NCI-H748 treated with DMSO at 0.1 percent for 48 hours (cell line): ENCODE measurements at regions not wholly inside any gene's neighbourhood (a gene's known extent, or its start where the extent isn't known, plus 50 kb on each side); places are given as distances from the start of the nearest gene placed in this dataset.

Experiments used
- DNase-seq: peaks from one replicate; lab custom pipeline; 2025; lab: John Stamatoyannopoulos, UW

GRCh38 chr18:41353777-41354528 lies 601.1 kb upstream of the PIK3C3 start:
- DNase-seq: no peak

GRCh38 chr18:41351430-41351829 lies 603.6 kb upstream of the PIK3C3 start:
- DNase-seq: no peak

- no peak for DNase-seq
These were observed 608.0 kb upstream of the PIK3C3 start for GRCh38 chr18:41347057-41347456.

DNA sequence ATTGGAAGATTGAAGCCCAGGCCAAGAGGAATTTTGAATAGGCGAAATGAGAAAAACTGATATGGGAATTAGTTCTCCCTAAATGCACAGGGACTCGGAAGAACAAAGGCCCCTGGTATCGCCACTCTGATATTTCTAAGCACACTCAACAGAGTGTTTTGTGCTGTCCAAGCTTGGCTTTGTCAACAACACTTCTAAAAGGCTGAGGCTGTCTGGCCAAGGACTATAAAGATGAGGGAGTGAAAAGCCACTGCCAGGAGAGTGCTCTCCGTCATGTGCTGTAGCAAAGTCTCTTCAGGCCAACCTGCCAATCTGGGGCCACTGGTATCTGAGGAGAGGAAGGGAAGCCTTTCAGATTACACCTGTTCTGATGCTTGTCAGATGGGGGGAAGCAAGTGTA lies 611.2 kb upstream of the PIK3C3 start:
- DNase-seq: no peak

GRCh38 chr18:41338341-41338740 lies 616.7 kb upstream of the PIK3C3 start:
- DNase-seq: no peak

GRCh38 chr18:41331661-41332060 lies 623.4 kb upstream of the PIK3C3 start:
- DNase-seq: no peak

- DNase-seq: no peak
These were observed 628.7 kb upstream of the PIK3C3 start for GRCh38 chr18:41326311-41326710.

GRCh38 chr18:41324934-41325333 lies 630.1 kb upstream of the PIK3C3 start:
- DNase-seq: no peak

DNA sequence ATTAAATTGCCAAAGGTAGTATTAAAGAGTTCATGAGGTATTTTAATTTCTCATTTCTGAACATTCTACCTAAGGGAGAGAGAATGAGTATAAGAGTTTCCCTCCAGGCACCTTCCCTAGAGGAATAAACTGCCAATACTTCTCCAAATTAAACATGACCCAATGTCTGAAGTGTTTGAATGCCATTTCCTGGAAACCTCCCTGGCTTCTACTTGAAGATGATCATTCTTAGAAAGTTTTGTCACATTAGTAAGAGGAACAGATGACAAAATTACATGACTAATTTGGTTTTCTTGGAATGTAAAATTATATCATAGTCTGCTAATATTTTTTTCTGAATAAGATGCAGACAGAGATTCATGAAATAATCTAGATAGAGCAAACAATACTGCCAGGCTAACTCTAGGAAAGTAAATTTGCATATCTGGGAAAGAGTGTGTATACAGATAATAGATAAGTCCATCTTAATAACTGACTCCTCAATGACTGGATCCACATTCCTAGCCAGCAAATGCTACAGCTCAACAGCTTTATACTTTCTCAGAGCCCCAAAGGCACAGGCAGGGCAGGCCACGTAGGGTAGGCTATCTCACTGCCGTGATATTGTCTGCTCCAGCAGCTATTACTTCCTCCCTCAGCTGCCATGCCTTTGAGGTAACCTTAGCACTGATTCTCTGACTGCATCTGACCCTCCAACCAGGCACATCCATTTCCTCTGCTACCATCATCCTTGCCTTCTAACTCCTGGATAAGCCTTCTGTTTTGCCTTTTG lies 630.8 kb upstream of the PIK3C3 start:
- DNase-seq: no peak

DNA sequence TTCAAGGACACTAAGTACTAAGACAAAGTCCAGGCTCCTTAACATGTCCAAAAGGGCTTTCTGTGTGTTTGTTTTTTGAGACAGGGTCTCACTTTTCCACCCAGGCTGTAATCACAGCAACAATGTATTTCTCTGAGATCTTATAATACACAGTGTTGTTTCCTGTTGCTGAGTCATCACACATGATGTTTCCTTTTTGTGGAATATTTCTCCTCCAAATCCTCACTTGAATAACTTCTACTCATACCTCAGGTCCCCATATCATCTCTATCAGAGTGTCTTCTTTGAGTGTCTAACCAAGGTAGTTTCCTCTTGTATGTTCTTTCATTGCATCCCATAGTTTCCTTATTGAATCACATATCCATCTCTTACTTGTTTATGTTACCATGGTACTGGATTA lies 632.0 kb upstream of the PIK3C3 start:
- DNase-seq: no peak

- peak; percentile 72 for DNase-seq
These were observed 634.9 kb upstream of the PIK3C3 start for GRCh38 chr18:41320100-41320499.

GRCh38 chr18:41315134-41315533 lies 639.9 kb upstream of the PIK3C3 start:
- no peak for DNase-seq

GRCh38 chr18:41311571-41312547 lies 643.2 kb upstream of the PIK3C3 start:
- DNase-seq: no peak

DNA sequence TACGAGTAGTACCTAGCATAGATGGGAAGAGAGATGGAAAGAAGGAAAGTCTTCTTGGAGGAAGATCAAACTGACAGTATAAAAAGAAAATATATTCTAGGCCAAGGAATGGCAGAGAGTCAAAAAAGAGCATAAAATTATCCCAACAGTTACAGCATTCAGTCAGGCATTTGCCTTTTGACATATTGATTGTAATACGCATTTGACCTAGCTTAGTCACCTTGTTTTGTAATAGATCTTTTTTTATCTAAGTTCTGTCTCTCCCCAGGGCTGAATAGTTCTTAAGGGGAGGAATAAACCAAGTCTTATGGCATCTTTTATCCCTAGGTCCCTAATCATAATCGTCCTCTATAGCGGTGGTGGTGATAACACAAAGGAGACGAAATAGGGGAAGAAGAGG lies 657.3 kb upstream of the PIK3C3 start:
- DNase-seq: no peak

DNA sequence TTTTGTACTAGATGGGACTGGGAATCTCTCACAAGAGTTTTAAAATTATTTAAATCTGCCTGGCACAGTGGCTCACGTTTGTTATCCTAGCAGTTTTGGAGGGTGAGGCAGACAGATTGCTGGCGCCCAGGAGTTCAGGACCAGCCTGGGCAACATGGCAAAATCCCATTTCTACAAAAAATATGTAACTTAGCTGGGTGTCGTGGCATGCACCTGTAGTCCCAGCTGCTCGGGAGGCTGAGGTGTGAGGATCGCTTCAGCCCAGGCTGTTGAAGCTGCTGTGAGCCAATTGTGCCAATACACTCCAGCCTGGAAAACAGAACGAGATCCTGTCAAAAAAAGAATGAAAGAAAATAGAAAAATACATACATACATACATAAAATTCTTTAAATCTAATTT lies 685.7 kb upstream of the PIK3C3 start:
- no peak for DNase-seq

DNA sequence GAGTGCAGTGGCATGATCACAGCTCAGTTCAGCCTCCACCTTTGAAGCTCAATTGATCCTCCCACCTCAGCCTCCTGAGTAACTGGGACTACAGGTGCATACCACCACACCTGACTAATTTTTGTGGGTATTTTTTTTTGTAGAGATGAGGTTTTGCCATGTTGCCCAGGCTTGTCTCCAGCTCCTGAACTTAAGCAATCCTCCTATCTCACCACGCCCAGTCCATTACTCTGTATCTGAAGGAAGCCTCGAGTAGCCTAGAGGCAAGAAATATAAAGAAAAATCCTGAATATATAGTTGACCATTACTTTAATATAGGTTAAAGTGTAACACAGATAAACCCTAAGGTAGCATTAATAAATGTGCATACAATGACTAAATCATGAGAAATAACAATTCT lies 686.8 kb upstream of the PIK3C3 start:
- no peak for DNase-seq

GRCh38 chr18:41266616-41267015 lies 688.4 kb upstream of the PIK3C3 start:
- no peak for DNase-seq

GRCh38 chr18:41266204-41266603 lies 688.8 kb upstream of the PIK3C3 start:
- no peak for DNase-seq

DNA sequence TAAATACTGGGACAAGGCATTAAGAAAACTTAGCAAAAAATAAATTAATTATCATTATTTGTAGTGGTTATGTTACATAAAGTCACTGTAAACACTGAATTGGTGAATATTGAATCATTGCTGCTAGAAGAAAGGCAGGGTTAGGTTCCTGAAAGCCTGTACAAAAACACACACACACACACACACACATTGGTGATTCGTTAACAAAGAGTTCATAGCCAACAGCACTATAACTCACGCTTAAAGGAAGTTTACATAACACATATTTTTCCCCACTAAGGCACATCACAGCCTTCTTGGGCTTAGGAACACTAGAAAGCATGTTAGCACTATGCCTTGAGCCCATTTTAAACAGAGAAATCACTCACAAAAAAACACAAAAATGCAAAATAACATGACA lies 690.0 kb upstream of the PIK3C3 start:
- DNase-seq: no peak

- DNase-seq: no peak
These were observed 691.1 kb upstream of the PIK3C3 start for GRCh38 chr18:41263956-41264355.

GRCh38 chr18:41262688-41263087 lies 692.3 kb upstream of the PIK3C3 start:
- DNase-seq: no peak

DNA sequence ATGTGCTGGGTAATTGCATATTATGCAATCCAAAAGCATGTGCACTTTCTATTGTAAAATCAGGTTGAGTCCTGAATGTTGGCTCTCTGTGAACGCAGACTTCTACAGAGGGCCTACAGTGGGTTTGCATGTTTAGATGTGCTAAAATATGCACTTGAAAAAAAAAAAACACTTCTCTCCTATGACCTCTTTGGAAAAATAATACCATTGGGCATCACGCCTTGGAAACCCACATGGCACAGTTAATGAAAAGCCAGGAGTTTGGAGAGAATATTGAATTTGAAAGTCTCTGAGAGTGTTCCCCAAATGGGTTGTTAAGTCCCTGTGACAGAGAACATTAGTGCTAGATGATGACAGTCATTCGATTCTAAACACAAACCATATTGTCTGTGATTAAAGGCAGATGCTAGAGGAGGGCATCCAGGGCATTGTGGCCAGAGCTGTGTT lies 710.4 kb upstream of the PIK3C3 start:
- no peak for DNase-seq
